ENCODE measurements at regions not wholly inside any gene's neighbourhood (a gene's known extent, or its start where the extent isn't known, plus 50 kb on each side); places are given as distances from the start of the nearest gene placed in this dataset.

- TF ChIP-seq, protein P1, sequence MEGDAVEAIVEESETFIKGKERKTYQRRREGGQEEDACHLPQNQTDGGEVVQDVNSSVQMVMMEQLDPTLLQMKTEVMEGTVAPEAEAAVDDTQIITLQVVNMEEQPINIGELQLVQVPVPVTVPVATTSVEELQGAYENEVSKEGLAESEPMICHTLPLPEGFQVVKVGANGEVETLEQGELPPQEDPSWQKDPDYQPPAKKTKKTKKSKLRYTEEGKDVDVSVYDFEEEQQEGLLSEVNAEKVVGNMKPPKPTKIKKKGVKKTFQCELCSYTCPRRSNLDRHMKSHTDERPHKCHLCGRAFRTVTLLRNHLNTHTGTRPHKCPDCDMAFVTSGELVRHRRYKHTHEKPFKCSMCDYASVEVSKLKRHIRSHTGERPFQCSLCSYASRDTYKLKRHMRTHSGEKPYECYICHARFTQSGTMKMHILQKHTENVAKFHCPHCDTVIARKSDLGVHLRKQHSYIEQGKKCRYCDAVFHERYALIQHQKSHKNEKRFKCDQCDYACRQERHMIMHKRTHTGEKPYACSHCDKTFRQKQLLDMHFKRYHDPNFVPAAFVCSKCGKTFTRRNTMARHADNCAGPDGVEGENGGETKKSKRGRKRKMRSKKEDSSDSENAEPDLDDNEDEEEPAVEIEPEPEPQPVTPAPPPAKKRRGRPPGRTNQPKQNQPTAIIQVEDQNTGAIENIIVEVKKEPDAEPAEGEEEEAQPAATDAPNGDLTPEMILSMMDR (IDR thresholded peaks at IDR 0.05; ENCODE audit: low read length), result no peak
- no peak for TF ChIP-seq EZH2 (optimal IDR thresholded peaks at IDR 0.05; ENCODE audit: low read depth, low read length)
Measured at GRCh38 chr12:18895946-18896345, 158.0 kb downstream of the CAPZA3 start.
